Kidney glomerular epithelial cell (primary cell): ENCODE measurements at regions not wholly inside any gene's neighbourhood (a gene's known extent, or its start where the extent isn't known, plus 50 kb on each side); places are given as distances from the start of the nearest gene placed in this dataset.
"Not testable (repeated sequence)": the region's sequence is repeated elsewhere in the genome, so short reads cannot be mapped to it uniquely, and the experiment has no call there.

ENCODE experiments used
- DNase-seq: peaks from one replicate; lab custom pipeline; 2025; lab: John Stamatoyannopoulos, UW

- DNase-seq: no peak
Observed at GRCh38 chr9:75282047-75282446, 193.7 kb downstream of the OSTF1 start.

DNA sequence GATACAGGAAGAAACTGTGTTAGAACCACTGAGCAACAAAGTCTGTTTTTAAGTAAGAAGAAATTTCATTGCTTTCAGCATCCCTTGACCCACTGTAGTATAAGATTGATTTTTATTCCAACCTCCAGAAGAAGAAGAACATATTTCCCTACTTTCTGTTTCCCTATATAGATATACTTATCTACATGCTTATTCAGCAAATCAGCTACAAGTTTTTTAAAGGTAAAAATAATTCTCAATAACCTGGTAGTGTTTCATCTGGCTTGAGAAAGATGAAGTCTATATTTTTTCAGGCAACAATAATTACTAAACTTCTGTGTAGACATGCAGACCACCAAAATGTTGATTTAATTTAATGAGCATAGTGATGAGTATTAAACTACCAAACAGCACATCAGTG, 201.0 kb downstream of the OSTF1 start:
- DNase-seq: no peak

DNA sequence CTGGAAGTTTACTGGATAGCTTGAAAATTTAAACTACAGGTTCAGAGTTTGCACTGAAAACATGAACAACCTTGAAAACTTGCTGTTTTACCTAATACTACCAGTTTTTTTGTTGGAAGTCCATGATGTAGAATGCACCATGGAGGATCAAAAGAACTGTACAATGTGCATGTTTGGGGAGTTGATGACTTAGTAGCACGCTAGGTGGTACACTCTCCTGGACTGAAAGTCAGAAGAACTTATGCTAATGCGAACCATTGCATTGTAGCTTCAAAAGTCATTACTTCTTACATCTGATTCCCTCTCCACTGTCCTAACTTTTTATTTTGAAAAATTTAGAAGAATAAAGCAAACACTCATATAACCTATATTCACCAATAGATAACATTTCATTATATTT, 211.0 kb downstream of the OSTF1 start:
- no peak for DNase-seq

GRCh38 chr9:75333624-75334023, 245.3 kb downstream of the OSTF1 start:
- no peak for DNase-seq

GRCh38 chr9:75358846-75359245, 270.5 kb downstream of the OSTF1 start:
- DNase-seq: no peak

DNA sequence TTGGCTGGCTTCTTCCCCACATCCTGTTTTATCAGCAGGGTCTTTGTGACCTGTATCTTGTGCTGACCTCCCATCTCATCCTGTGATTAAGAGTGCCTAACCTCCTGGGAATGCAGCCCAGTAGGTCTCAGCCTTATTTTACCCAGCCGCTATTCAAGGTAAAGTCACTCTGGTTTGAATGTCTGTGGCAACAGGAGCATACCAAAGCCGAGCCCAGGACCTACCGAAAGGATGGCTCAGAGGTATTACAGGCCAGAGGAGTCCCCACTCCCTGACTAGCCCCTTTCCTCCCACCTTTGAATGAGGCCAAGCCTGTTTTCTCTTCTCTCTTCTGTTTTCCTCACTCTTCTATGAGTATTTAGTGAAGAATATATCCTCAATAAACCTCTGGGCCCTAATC, 271.3 kb downstream of the OSTF1 start:
- no peak for DNase-seq

- DNase-seq: no peak
Observed at GRCh38 chr9:75360252-75360651, 271.9 kb downstream of the OSTF1 start.

- not testable (repeated sequence) for DNase-seq
Observed at GRCh38 chr9:75362446-75362845, 274.1 kb downstream of the OSTF1 start.

DNA sequence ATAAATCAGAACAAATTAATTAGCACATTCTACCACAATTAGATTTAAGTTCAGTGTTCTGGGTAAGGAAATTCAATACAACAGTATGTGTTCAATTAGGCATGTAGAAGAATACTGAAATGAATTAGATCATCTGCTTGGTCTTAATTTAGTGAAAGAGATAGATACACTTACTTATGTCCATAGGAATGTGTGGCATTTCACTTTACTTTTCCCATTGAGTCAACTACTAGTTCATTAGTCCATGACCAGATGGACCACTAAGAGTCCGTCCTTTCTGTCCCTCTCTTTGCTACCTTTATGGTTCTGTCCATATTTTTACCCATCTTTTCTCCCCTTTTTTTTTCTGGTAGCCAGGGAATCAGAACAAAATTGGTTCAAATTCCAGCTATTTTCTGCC, 276.9 kb downstream of the OSTF1 start:
- no peak for DNase-seq

GRCh38 chr9:75369989-75370388, 281.7 kb downstream of the OSTF1 start:
- no peak for DNase-seq

DNA sequence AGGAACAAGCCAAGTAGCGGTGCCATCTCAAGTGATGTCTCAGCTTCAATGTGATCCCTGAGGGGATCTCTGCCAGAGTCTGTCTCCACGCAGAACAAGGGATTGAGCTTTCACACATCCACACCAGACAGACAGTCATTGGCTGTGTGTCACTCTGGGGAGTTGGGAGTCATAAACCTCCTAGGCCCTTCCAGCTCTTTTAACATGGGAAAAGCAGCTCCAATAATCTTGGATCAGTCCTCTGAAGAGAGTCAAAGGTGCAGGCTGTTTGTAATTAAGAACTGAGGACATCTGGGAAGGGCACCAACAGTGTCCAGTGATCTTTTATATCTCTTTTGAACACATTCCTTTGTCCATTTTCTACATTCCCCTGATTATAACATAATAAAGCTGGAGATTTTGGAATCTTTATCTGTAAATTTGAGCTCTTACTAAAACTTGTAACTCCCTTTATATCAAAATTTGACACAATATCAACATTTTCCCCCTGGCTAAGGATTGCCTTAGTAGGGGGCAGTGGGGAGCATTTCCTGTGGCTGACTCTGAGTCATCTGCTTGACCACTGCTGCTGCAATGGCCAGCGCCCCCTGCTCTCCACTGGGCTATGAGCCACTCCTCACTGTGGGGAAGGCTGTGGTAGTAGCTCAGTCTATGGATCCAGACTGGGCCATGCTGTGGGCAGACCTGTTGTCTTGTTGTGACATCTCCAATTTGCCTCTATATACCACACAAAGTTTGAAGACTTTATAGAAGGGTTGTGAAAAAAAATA, 284.4 kb downstream of the OSTF1 start:
- no peak for DNase-seq

GRCh38 chr9:75376680-75377254, 288.5 kb downstream of the OSTF1 start:
- DNase-seq: no peak

DNA sequence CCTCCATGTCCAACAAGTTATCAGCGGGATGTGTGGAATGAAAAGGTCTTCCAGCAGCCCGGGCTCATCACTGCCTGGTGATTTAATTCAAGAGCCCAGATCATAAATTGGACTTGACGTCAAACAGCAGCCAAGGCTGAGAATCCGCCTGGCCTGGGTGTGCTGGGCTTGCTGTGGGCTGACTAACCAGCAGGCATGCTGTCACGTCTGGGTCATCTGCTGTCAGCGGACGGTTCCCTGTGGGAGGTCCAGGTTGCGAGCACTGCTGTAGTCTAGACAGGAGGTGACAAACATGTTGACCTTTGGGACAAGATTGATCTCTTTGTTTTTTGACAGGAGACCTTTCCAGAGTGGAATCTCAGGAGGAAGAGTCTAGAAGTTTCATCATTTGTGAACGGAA, 289.7 kb downstream of the OSTF1 start:
- no peak for DNase-seq

DNA sequence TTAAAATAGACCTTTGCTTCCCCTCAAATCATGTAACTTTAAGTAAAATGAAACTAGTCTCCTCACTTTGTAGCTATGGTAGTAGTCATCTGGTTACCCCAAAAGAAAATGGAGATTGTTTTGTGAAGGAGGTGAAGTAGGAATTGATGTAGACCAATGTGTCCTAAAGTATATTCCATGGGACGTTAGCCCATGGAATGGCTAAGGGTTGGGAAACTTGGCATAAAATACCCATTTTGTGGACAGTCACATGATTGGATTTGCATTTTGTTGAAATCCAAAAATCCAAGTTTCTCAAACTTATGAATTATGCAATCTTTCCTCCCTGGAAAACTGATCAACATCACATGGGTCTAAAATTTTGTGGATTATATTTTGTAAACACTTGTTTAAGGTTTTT, 290.6 kb downstream of the OSTF1 start:
- no peak for DNase-seq

DNA sequence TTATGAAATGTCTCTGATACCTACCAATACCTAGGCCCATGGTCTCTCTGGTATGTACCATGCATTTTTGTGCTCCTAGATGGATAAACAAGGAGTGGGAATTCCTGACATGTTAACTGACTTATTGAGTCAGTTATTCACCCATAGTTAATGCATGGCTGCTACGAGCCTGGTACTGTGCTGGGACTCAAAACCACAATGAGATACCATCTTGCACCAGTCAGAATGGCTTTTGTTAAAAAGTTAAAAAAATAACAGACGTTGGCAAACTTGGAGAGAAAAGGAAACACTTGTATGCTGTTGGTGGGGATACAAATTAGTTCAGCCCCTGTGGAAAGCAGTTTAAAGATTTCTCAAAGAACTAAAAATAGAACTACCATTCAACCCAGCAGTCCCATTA, 293.8 kb downstream of the OSTF1 start:
- DNase-seq: no peak

- DNase-seq: not testable (repeated sequence)
Observed at GRCh38 chr9:75383420-75384034, 295.2 kb downstream of the OSTF1 start.

GRCh38 chr9:75385236-75385635, 296.9 kb downstream of the OSTF1 start:
- DNase-seq: no peak

DNA sequence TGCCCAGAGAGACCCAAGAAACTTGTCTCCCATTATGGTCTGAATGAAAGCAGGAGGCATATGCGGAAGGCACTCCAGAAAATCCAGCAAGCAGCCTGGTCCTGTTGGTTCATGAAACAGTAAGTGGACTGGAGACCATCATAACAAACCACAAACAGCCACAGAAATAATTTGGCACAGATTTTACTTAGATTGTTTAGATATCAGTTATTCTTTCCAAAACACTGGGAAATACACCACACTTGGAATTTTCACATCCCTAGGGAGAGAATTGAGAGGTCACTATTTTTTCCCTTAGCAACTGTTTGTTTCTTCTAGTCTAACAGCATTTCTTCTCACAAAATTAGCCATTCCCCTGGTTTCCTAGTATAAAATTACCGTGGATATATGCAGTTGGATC, 300.8 kb downstream of the OSTF1 start:
- DNase-seq: no peak

GRCh38 chr9:75390951-75391350, 302.6 kb downstream of the OSTF1 start:
- no peak for DNase-seq

DNA sequence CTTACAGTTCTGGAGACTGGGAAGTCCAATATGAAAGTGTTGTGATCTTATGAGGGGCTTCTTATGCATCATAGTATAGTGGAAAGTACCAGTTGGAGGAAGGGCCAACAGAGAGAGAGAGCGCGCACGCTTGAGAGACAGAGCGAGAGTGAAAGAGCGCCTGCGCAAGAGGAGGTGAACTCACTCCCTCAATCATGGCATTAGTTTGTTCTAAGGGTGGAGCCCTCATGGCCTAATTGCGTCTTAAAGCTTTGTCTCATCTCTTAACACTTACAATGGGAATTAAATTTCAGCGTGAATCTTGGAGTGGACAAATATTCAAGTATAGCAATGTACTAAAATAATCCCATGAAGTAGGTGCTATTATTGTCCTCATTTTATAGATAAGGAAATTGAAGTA, 303.2 kb downstream of the OSTF1 start:
- DNase-seq: no peak

DNA sequence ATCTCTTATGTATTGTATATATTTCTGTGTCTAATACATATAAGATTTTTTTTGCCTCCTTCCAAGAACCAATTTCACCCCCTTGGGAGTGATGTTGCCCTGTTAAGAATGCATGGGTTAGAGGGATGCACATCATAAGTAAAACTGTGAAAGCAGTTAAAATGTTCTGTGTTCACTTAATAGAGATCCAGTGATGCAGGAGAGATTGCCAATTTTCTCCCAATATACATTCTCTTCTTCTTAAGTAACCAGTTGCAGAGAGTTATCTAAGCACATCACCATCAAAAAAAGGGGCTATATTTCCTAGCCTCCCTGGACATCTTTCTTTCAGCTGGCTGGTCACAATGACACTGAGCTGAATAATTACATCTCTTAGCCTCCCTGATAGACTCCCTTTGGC, 307.0 kb downstream of the OSTF1 start:
- no peak for DNase-seq

GRCh38 chr9:75397836-75398235, 309.5 kb downstream of the OSTF1 start:
- no peak for DNase-seq

GRCh38 chr9:75408391-75408790, 320.1 kb downstream of the OSTF1 start:
- no peak for DNase-seq

DNA sequence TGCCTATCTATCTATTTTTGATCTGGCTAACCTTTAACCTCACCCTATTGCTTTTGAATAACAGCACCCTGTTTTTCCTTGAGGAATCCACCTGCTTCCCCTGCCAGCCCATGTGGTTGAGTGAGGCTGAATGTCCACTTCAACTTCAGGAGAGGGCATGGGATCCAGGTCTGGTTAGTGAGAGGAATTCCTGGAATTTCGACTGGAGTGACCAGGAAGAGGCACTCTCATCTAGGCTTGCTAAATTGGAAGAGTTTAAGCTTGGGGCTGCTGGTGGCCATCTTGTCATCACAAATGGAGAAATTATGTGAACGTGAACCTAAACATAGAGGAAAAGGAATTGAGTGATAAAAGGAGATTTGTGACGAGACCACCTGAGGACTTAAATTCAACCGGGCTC, 322.1 kb downstream of the OSTF1 start:
- no peak for DNase-seq
